ENCODE measurements at regions not wholly inside any gene's neighbourhood (a gene's known extent, or its start where the extent isn't known, plus 50 kb on each side); places are given as distances from the start of the nearest gene placed in this dataset.
A peak's percentile ranks its signal among the peaks of the same experiment; 100 is the strongest.
"Not testable (repeated sequence)": the region's sequence is repeated elsewhere in the genome, so short reads cannot be mapped to it uniquely, and the experiment has no call there.

DNA sequence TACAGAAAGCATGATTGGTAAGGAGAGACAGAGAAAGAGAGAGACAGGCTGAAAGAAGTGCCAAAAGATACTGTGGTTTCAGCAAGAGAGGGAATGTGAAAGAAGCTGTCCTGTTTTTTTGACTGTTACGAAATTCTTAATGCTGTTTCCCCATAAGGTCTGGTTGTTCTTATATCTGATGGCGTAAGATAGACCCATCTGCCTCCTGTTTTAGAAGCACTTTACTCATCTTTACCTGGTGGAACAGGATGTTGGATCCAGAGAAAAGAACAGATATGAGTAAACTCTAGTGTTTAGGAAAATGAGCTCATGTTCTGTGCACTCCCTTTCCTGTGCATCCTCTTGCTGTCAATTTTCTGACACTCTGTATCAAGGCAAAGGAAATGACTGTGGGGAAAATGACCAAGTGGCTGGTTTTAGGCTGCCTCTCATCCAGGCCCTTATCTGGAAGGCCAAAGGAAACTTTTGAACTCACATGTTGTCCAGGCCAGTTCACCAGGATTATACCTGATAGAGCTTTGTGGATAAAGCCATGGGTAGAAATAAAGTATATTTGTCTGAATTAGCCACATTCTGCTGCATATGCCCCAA lies 311.7 kb upstream of the HTR2C start:
- Mint-ChIP-seq H3K27ac (ENCODE audit: unreplicated experiment) (no peak overlapping the region), H3K27me3 (ENCODE audit: low read depth) (no peaks in the 10 kb centered on the region)
- no peak for TF ChIP-seq CTCF (conservative IDR thresholded peaks at IDR 0.05)

DNA sequence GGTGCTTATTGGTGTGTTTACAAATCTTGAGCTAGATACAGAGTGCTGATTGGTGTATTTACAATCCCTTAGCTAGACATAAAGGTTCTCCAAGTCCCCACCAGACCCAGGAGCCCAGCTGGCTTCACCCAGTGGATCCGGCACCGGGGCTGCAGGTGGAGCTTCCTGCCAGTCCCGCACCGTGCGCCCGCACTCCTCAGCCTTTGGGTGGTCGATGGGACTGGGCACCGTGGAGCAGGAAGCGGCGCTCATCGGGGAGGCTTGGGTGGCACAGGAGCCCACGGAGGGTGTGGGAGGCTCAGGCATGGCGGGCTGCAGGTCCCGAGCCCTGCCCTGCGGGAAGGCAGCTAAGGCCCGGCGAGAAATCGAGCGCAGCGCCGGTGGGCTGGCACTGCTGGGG lies 313.5 kb upstream of the HTR2C start:
- H3K9me3 Mint-ChIP-seq; H3K4me3 Mint-ChIP-seq; H3K36me3 Mint-ChIP-seq (ENCODE audit: low read depth); DNase-seq (ENCODE audit: low read depth, low spot score); H3K27ac Mint-ChIP-seq (ENCODE audit: unreplicated experiment); H3K27me3 Mint-ChIP-seq (ENCODE audit: low read depth): not testable (repeated sequence)
- H3K4me1 Mint-ChIP-seq: peaks cover 16% of the 10 kb centered on the region

More for the DNA sequence above, 311.7 kb upstream of the HTR2C start:
- no peak for DNase-seq (ENCODE audit: low read depth, low spot score)
- H3K9me3 Mint-ChIP-seq: peaks cover 7% of the 10 kb centered on the region
- peaks cover 2% of the 10 kb centered on the region for H3K36me3 Mint-ChIP-seq (ENCODE audit: low read depth)
- H3K4me1 Mint-ChIP-seq: peaks cover 2% of the 10 kb centered on the region
- H3K4me3 Mint-ChIP-seq: no peak overlapping the region

DNA sequence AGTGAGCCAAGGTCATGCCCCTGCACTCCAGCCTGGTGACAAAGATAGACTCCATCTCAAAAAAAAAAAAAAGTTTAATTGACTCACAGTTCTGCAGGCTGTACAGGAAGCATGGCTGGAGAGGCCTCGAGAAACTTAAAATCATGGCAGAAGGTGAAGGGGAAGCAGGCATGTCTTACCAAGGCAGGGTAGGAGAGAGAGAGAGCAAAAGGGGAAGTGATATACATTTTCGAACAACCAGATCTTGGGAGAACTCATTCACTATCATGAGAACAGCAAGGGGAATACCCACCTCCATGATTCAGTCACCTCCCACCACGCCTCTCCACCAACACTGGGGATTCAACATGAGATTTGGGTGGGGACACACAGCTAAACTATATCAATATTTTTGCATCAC lies 315.2 kb upstream of the HTR2C start:
- TF ChIP-seq CTCF (conservative IDR thresholded peaks at IDR 0.05): no peak
- H3K36me3 Mint-ChIP-seq (ENCODE audit: low read depth): peaks cover 3% of the 10 kb centered on the region
- no peaks in the 10 kb centered on the region for H3K27me3 Mint-ChIP-seq (ENCODE audit: low read depth)
- H3K4me3 Mint-ChIP-seq: no peak overlapping the region
- DNase-seq (ENCODE audit: low read depth, low spot score): no peak
- H3K27ac Mint-ChIP-seq (ENCODE audit: unreplicated experiment): no peak overlapping the region
- peaks cover 21% of the 10 kb centered on the region for H3K4me1 Mint-ChIP-seq
- peaks cover 3% of the 10 kb centered on the region for H3K9me3 Mint-ChIP-seq

DNA sequence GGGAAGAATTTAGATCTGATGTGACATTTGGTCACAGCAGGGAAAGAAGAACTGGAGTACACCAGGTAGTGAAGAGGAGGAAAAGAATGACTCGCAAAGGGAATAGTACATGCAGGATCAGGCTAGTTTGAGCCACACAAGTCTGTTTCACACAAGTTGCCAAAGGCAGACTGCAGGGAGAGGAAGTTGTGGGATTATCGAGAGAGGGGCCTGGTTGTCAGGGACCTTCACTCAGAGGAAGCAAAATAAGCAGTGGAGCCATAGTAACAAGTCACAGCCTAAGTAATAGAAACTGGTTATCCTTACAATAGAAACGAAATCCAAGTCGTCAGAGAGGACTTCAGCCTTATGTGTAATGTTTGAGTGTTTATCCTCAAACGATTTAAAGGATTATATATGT lies 316.7 kb upstream of the HTR2C start:
- peak overlapping the region; percentile 66 for H3K27ac Mint-ChIP-seq (ENCODE audit: unreplicated experiment)
- no peak for TF ChIP-seq CTCF (conservative IDR thresholded peaks at IDR 0.05)
- no peak overlapping the region for H3K4me3 Mint-ChIP-seq
- DNase-seq (ENCODE audit: low read depth, low spot score): no peak
- peaks cover 3% of the 10 kb centered on the region for H3K36me3 Mint-ChIP-seq (ENCODE audit: low read depth)
- no peaks in the 10 kb centered on the region for H3K27me3 Mint-ChIP-seq (ENCODE audit: low read depth)
- H3K9me3 Mint-ChIP-seq: no peaks in the 10 kb centered on the region
- peaks cover 21% of the 10 kb centered on the region for H3K4me1 Mint-ChIP-seq

DNA sequence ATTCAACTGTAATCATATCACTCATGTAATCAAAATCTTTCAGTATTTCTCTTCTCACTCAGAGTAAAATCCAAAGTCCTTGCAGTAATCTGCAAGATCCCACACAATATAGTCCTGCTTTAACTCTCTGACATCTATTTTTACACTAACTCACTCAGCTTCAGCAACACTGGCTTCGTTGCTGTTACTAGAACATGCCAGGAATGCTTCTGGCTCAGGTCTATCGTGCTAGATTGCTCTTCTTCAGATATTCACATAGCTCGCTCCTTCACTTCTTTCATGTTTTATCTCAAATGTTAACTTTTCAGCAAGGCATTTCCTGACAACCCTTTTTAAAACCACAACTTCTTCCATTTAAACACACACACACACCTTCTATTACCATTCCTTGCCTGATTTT lies 331.7 kb upstream of the HTR2C start:
- H3K9me3 Mint-ChIP-seq: no peaks in the 10 kb centered on the region
- H3K36me3 Mint-ChIP-seq (ENCODE audit: low read depth): no peaks in the 10 kb centered on the region
- no peak for DNase-seq (ENCODE audit: low read depth, low spot score)
- H3K4me1 Mint-ChIP-seq: no peaks in the 10 kb centered on the region
- no peak for TF ChIP-seq CTCF (conservative IDR thresholded peaks at IDR 0.05)
- no peak overlapping the region for H3K4me3 Mint-ChIP-seq
- no peak overlapping the region for H3K27ac Mint-ChIP-seq (ENCODE audit: unreplicated experiment)
- no peaks in the 10 kb centered on the region for H3K27me3 Mint-ChIP-seq (ENCODE audit: low read depth)

DNA sequence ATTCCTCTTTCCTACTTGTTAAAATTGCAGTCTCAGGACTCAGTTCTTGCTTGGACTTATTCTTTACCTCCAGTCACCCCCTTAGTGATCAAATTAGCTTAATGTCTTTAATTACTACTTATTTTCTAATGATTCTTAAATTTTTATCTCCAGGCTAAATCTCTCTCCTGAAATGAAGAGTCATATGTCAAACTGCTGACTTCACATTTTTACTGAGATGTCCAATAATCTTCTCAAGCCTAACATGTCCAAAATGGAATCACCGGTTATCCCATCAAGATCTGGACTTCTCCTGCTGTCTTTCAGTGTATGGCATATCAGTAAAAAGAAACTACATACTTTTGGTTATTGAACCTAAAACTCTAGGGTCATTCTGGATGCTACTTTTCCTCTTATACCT lies 332.3 kb upstream of the HTR2C start:
- no peak for TF ChIP-seq CTCF (conservative IDR thresholded peaks at IDR 0.05)
- Mint-ChIP-seq H3K27ac (ENCODE audit: unreplicated experiment) (no peak overlapping the region), H3K4me1 (no peaks in the 10 kb centered on the region), H3K9me3 (no peaks in the 10 kb centered on the region), H3K36me3 (ENCODE audit: low read depth) (no peaks in the 10 kb centered on the region), H3K4me3 (no peak overlapping the region), H3K27me3 (ENCODE audit: low read depth) (no peaks in the 10 kb centered on the region)
- DNase-seq (ENCODE audit: low read depth, low spot score): no peak

Data from neural crest cell (in vitro differentiated cells).